GM18951 (cell line): ENCODE measurements at regions not wholly inside any gene's neighbourhood (a gene's known extent, or its start where the extent isn't known, plus 50 kb on each side); places are given as distances from the start of the nearest gene placed in this dataset.
"Not testable (repeated sequence)": the region's sequence is repeated elsewhere in the genome, so short reads cannot be mapped to it uniquely, and the experiment has no call there.

Experiments used
- POLR2A ChIP-seq: IDR thresholded peaks from 4 replicates; pipeline ENCODE4 v1.6.1; 2011; ENCODE audit warnings: mild to moderate bottlenecking; ENCODE audit not compliant: insufficient read length, insufficient read depth; ENCODE audit errors: extremely low read depth
- in situ Hi-C: fragments of 300-500 bp; cut with MboI; formaldehyde crosslinking; loops from one replicate; pipeline ENCODE4 v1.12.0; 2022; ENCODE audit warnings: low sequenced_read_pairs, mixed read lengths, inconsistent platforms; ENCODE audit not compliant: unreplicated experiment

DNA sequence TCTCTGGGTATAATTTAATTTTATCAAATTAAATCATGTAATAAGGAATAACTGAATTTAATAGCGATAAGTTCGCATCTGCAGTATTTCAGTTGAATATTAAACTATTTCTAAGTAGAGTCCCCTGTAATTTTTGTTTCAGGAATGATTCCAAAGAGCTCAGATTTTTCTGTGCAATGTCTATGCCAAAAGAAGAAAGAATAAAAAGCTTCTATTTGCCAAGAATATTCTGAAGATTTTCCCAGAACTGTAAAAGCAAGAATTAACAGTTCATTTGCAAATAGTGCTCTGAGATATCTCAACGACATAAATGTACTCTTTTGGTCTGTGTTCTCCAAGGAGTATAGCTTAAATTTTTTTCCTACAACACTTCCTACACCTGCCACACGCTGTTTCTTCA, 1242.8 kb upstream of the DIAPH2 start:
- in situ Hi-C loops = no loop called here
- TF ChIP-seq POLR2A = no peak

GRCh38 chrX:95484781-95485180, 1199.9 kb upstream of the DIAPH2 start:
- no peak for TF ChIP-seq POLR2A
- in situ Hi-C loops = no loop called here

- in situ Hi-C loops = no loop called here
- no peak for TF ChIP-seq POLR2A
Measured at GRCh38 chrX:95505721-95506120, 1178.9 kb upstream of the DIAPH2 start.

- in situ Hi-C loops = no loop called here
- no peak for TF ChIP-seq POLR2A
Measured at GRCh38 chrX:95509474-95509873, 1175.2 kb upstream of the DIAPH2 start.

- in situ Hi-C loops = not testable (repeated sequence)
Measured at GRCh38 chrX:95524018-95524417, 1160.6 kb upstream of the DIAPH2 start.

DNA sequence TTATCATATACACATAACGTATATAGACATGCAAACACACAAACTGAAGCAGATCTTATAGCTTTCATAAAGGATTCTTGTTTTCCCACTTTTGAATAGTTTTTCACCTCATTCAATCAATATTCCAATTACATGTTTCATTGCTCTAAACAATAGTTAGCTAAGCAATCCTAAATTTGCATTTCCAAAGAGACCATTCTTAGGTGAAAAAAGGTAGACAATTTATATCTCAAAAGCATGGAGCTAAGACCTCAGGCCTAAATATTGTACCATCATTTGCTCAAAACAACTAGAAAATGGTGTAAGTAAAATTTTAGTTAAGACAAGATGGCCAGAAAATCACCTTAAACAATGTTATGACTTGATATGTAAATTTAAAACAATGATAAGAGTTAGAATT, 1148.5 kb upstream of the DIAPH2 start:
- in situ Hi-C loops = no loop called here

GRCh38 chrX:95536661-95537060, 1148.0 kb upstream of the DIAPH2 start:
- in situ Hi-C loops = no loop called here
- no peak for TF ChIP-seq POLR2A

More for the DNA sequence above, 1148.5 kb upstream of the DIAPH2 start:
- no peak for TF ChIP-seq POLR2A

- in situ Hi-C loops = no loop called here
- TF ChIP-seq POLR2A = no peak
Measured at GRCh38 chrX:95539041-95539440, 1145.6 kb upstream of the DIAPH2 start.

DNA sequence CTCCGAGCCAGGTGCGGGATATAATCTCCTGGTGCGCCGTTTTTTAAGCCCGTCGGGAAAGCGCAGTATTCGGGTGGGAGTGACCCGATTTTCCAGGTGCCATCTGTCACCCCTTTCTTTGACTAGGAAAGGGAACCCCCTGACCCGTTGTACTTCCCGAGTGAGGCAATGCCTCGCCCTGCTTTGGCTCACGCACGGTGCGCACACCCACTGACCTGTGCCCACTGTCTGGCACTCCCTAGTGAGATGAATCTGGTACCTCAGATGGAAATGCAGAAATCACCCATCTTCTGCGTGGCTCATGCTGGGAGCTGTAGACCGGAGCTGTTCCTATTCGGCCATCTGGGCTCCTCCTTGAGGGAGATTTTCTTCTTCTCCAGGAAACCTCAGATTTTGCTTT, 1135.1 kb upstream of the DIAPH2 start:
- in situ Hi-C loops = not testable (repeated sequence)

- TF ChIP-seq POLR2A = no peak
- in situ Hi-C loops = no loop called here
Measured at GRCh38 chrX:95585321-95585720, 1099.3 kb upstream of the DIAPH2 start.

- in situ Hi-C loops = no loop called here
- TF ChIP-seq POLR2A = no peak
Measured at GRCh38 chrX:95612350-95612749, 1072.3 kb upstream of the DIAPH2 start.

- in situ Hi-C loops = no loop called here
- TF ChIP-seq POLR2A = no peak
Measured at GRCh38 chrX:95622200-95622599, 1062.4 kb upstream of the DIAPH2 start.

DNA sequence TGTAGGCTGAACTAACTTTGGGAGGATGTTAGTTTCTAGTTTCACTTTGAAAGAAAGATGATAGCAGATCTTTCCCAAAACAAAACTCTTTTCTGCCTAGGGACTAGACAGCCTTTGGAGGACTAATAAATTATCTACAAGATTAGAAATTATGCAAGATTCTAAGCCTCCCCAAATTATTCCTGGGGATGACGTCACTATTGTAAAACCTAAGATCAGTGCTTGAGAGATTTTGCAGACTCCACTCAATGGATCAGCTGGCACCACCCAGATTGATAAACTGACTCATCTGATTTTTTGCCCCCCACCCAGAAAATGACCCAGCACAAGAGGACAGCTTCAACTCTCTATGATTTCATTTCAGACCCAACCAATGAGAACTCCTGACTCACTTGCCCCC, 1057.9 kb upstream of the DIAPH2 start:
- in situ Hi-C loops = no loop called here
- TF ChIP-seq POLR2A = no peak

GRCh38 chrX:95628796-95629195, 1055.8 kb upstream of the DIAPH2 start:
- no peak for TF ChIP-seq POLR2A
- in situ Hi-C loops = no loop called here

DNA sequence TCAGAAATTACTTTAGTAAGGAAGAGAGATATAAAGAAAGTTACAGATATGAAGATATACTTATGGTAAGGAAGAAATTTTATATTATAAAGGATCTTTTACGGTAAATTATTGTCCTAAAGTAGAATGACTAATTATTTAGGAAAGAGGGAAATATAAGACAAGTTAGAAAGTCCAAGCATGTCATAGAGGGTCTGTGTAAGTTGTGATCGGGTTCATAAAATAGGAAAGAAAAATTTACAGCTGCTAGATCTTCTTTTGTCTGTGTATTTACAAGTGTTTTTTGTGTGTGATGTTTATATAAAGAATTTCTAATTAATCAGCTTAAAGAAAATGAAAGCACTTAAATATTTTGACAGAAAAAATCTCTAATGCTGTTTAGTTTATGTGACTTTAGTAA, 1054.9 kb upstream of the DIAPH2 start:
- no peak for TF ChIP-seq POLR2A
- in situ Hi-C loops = no loop called here
